ENCODE measurements at regions not wholly inside any gene's neighbourhood (a gene's known extent, or its start where the extent isn't known, plus 50 kb on each side); places are given as distances from the start of the nearest gene placed in this dataset.

GRCh38 chr2:180656455-180656847, 324.0 kb upstream of the UBE2E3 start:
- DNase-seq, result no peak

- DNase-seq, result no peak
Measured at GRCh38 chr2:180655842-180656454, 324.5 kb upstream of the UBE2E3 start.

- no peak for DNase-seq
Measured at GRCh38 chr2:180655393-180655792, 325.0 kb upstream of the UBE2E3 start.

DNA sequence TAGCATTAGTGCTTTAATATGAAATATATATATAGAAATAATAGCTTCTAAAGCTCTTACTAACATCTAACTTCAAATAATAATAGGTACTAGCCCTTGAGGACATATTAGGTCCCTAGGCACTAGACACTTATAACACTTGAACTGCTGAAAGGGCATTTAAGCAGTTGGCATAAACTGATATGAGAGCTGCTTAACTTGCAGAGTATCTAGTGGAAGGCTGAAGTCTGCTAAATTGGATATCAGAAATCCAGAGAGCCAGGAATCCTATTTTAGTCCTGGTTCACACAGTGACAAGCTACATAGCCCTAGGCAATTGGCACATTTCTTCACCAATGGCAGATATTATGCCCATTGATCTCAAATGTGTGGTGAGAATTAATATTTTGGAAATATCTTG, 326.9 kb upstream of the UBE2E3 start:
- DNase-seq, result no peak

DNA sequence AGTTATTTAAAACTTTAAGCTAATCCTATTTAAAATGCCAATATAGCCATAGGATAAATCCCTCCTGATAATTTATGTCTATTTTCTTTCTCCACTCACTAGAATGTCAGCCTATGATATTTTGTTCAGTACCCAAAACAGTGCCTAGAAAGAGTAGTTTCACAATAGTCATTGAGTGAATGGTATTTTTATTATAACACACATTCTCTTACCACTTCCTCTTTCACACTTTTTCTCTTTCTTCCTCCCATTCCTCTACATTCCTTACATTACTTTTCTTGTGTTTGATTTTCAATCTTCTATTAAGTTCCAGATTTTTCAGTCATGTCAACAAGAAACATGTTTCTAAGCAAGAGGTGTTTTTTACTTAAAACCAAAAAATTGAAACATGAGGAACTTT, 327.6 kb upstream of the UBE2E3 start:
- no peak for DNase-seq

GRCh38 chr2:180651596-180651995, 328.8 kb upstream of the UBE2E3 start:
- DNase-seq, result no peak

GRCh38 chr2:180647621-180648020, 332.8 kb upstream of the UBE2E3 start:
- no peak for DNase-seq

DNA sequence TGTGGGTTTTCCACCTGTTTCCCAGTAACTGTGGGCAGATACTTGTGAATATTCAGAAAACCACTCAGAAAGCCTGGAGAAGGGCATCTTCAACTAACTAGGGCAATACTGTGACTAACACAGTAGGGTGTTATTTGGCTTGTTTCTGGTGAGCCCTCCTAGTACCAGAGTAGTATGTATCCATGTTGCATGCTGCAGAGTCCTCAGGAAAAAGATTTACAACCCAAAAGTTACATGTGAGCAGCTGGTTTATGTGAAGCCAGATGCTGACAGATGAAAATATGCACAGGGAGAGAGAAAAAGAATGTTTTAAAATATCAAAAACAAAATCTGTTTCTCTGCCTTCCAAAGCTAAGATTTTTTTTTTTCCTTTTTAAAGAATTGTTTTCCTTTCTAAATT, 333.2 kb upstream of the UBE2E3 start:
- DNase-seq, result no peak

- DNase-seq, result no peak
Measured at GRCh38 chr2:180646756-180647155, 333.6 kb upstream of the UBE2E3 start.

DNA sequence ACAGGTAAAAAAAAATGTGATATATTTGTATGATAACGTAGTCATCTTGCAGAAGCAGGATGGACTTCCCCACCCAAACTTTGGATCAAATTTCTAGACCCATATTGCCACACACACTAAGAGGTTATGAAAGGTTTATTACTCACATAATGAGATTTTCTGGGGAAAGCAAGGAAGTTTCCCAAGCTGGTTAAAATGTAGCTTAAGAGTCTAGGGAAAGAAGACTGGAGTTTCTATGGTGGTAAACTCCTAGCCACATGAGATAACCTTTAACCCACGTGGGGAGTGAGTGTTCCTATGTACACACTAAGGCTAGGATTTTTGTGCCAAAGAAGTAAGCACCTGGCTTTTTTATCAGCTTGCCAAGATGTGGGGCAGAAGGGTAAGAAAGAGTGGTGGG, 335.7 kb upstream of the UBE2E3 start:
- no peak for DNase-seq

DNA sequence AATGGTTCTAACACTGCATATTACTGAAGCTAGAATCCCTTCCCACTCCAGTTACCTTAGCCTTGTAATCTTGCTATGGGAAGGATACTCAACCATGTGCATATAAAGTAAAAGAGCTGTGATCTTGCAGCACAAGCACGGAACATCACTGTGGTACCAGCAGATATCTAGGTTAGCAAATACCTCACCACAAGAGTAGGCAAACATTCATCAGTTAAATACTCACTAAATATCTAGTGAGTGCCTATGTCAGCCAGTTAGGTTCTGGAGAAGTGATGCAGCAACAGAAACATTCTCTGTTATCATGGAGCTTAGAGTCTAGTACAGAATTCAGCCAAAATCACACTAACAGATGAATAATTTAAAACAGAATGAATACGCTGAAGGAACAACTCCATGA, 349.6 kb upstream of the UBE2E3 start:
- no peak for DNase-seq

GRCh38 chr2:180625006-180625844, 355.2 kb upstream of the UBE2E3 start:
- DNase-seq, result no peak

GRCh38 chr2:180621941-180622918, 358.2 kb upstream of the UBE2E3 start:
- no peak for DNase-seq

GRCh38 chr2:180621366-180621765, 359.0 kb upstream of the UBE2E3 start:
- DNase-seq, result no peak

DNA sequence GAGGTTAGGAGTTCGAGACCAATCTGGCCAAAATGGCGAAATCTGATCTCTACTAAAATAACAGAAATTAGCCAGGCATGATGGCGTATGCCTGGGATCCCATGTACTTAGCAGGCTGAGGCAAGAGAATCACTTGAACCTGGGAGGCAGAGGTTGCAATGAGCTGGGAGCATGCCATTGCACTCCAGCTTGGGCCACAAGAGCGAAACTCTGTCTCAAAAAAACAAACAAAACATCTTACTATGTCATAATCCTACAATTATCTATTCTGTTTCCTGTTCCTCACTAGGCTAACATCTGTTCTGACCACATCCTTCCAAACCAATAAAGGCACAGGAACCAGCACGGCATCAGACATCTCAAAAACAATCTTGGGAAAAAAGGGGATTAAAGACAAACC, 361.8 kb upstream of the UBE2E3 start:
- no peak for DNase-seq

DNA sequence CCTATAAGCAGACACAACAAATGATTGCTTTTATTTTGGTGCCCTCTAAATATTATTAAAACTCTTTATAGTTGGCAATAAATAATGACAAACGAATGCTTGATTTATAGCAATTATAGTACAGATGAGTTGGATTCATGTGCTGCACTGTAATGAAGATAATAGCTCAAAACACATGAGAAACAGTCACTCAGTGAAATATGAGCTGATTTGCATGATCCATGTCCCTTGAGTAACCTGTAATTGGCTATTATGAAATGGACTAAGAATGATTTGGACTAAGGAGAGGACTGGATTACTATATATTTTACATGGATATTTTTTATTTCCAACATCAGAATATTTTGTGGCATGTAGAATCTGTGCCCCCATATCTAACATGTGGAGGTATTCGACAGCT, 365.6 kb upstream of the UBE2E3 start:
- DNase-seq, result no peak

GRCh38 chr2:180609626-180610340, 370.6 kb upstream of the UBE2E3 start:
- no peak for DNase-seq

DNA sequence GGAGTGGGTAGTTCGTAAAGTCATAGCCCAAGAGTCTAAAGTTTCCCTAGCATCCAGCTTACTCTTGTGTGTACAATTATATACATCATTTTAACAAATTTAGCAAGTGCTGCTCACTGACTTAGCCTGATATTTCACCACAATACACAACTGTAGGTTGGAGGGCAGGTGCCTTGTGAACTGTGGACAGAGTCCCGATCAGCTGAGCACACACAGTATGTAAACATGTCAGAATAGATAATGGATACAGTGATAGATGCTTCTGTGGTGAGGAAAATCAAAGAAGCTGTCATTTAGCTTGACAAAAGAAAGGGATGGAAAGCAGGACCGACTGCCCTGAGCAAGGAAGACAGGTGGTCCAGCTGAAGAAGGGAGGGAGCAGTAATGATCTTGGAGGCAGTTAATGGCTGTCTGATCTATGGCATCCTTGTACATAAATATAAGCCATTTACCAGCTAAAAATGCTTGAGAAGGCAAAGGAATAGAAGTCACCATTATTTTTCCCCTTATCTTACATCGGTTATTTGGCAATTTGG, 372.8 kb upstream of the UBE2E3 start:
- DNase-seq, result no peak

GRCh38 chr2:180604077-180604476, 376.3 kb upstream of the UBE2E3 start:
- no peak for DNase-seq

DNA sequence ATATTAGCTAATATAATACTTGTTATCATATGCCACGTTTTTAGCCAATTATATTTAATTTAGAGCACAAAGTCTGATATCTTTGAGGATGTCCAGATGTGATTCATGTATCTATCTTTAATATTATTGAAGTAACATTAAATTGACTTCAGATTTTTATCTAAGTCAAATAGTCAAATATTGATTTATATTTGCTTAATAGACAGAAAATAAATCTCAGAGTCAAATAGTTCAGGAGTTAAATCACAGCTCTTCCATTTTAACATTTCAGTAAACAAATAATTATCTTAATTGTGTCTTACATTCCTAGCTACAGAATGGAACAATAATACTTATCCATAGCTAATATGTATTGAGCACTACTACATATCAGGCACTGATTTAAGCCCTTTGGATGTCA, 379.4 kb upstream of the UBE2E3 start:
- no peak for DNase-seq

- no peak for DNase-seq
Measured at GRCh38 chr2:180599804-180600203, 380.6 kb upstream of the UBE2E3 start.

DNA sequence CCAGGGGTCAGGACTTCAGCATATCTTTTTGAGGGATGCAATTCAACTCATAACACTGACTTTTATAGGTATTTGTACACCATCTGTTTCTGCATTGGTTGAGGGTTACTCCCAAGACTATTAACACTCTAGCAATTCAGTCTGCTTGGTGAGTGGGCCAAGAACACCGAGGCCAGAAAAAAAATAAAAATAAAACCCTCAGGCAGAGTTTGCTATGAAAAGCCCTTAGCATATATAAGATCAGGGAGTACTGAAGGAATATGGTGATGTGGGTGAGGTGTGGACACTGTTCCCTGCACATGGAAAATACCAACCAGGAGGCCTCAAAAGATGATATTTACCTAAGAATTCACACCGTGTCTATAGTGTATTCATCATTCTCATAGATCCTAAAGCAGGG, 383.2 kb upstream of the UBE2E3 start:
- no peak for DNase-seq

GRCh38 chr2:180596453-180596852, 384.0 kb upstream of the UBE2E3 start:
- no peak for DNase-seq

All from activated CD8-positive, alpha-beta memory T cell treated with anti-CD3 and anti-CD28 coated beads for 24 hours (primary cell).